Mucosa of descending colon (tissue), 3 donors: ENCODE measurements at regions not wholly inside any gene's neighbourhood (a gene's known extent, or its start where the extent isn't known, plus 50 kb on each side); places are given as distances from the start of the nearest gene placed in this dataset.

ENCODE experiments used
- ATAC-seq: fragments of 200-7000 bp; cut with Tn5 transposase; one replicate; pipeline ENCODE4 v1.9.1; 2020; ENCODE audit warnings: mild to moderate bottlenecking, moderate library complexity
- DNase-seq, 3 donors: peaks; one replicate each; pipeline ENCODE4 v3.0.0-alpha.2; 2020
- H3K36me3 ChIP-seq: fragments of 200-600 bp; one replicate; pipeline ENCODE4 v1.8.0; 2021; ENCODE audit warnings: low read depth, mild to moderate bottlenecking
- H3K4me1 ChIP-seq: fragments of 200-600 bp; one replicate; pipeline ENCODE4 v1.8.0; 2021; ENCODE audit warnings: low read depth, mild to moderate bottlenecking
- H3K4me3 ChIP-seq: fragments of 200-600 bp; one replicate; pipeline ENCODE4 v1.8.0; 2021; ENCODE audit warnings: mild to moderate bottlenecking
- H3K9me3 ChIP-seq: fragments of 200-600 bp; one replicate; pipeline ENCODE4 v1.8.0; 2021; ENCODE audit warnings: mild to moderate bottlenecking
- CTCF ChIP-seq: fragments of 200-600 bp; IDR thresholded peaks from one replicate; pipeline ENCODE4 v1.8.0; 2022; ENCODE audit warnings: antibody characterized with exemption, mild to moderate bottlenecking
- intact Hi-C, 2 donors: fragments of 100-400 bp; cut with DNase I in 1 of 2; cut with micrococcal nuclease in 1 of 2; formaldehyde crosslinking; loops; one replicate each; pipeline versions ENCODE4 v1.11.0 to v1.11.1; 2022; cut with DNase I, micrococcal nuclease
- donor health status: DM: no; HTN: no; CAD: no; lungs with moderate emphysema.
- donor health status: DM: no; HTN: no; CAD: no.
- donor health status: DM: no; HTN: yes; CAD: no.

- intact Hi-C loops, result no loop called here
- Histone ChIP-seq H3K9me3 (no peaks in the 10 kb centered on the region), H3K36me3 (no peaks in the 10 kb centered on the region), H3K4me1 (no peaks in the 10 kb centered on the region), H3K4me3 (no peak overlapping the region)
- no peak for TF ChIP-seq CTCF
- DNase-seq (no peak), ATAC-seq (no peak)
Measured at GRCh38 chr12:127078577-127079350, 1188.2 kb upstream of the TMEM132C start.

- DNase-seq (no peak), ATAC-seq (no peak)
- no peaks in the 10 kb centered on the region for H3K4me1 ChIP-seq
- H3K4me3 ChIP-seq, result no peak overlapping the region
- H3K36me3 ChIP-seq, result no peaks in the 10 kb centered on the region
- no peak for TF ChIP-seq CTCF
- no peaks in the 10 kb centered on the region for H3K9me3 ChIP-seq
- intact Hi-C loops, result no loop called here
Measured at GRCh38 chr12:127079636-127080035, 1187.3 kb upstream of the TMEM132C start.

- Histone ChIP-seq H3K4me1 (no peaks in the 10 kb centered on the region), H3K9me3 (no peaks in the 10 kb centered on the region), H3K4me3 (no peak overlapping the region), H3K36me3 (no peaks in the 10 kb centered on the region)
- intact Hi-C loops, result no loop called here
- ATAC-seq (no peak), DNase-seq (no peak)
- no peak for TF ChIP-seq CTCF
Measured at GRCh38 chr12:127081058-127081457, 1185.9 kb upstream of the TMEM132C start.

GRCh38 chr12:127083008-127083949 is 1183.7 kb upstream of the TMEM132C start:
- Histone ChIP-seq H3K9me3 (no peaks in the 10 kb centered on the region), H3K36me3 (no peaks in the 10 kb centered on the region), H3K4me1 (no peaks in the 10 kb centered on the region), H3K4me3 (no peak overlapping the region)
- ATAC-seq, result peak; percentile 93
- DNase-seq, result peak in 1 of 3 donors; percentile 21
- intact Hi-C loops, result no loop called here
- TF ChIP-seq CTCF, result no peak

- Histone ChIP-seq H3K36me3 (no peaks in the 10 kb centered on the region), H3K4me3 (no peak overlapping the region), H3K9me3 (no peaks in the 10 kb centered on the region), H3K4me1 (no peaks in the 10 kb centered on the region)
- no peak for DNase-seq
- intact Hi-C loops, result no loop called here
- TF ChIP-seq CTCF, result no peak
- ATAC-seq, result no peak
Measured at GRCh38 chr12:127101076-127101475, 1165.9 kb upstream of the TMEM132C start.
